HEK293T (cell line): ENCODE measurements at regions not wholly inside any gene's neighbourhood (a gene's known extent, or its start where the extent isn't known, plus 50 kb on each side); places are given as distances from the start of the nearest gene placed in this dataset.
A peak's percentile ranks its signal among the peaks of the same experiment; 100 is the strongest.

ENCODE experiments used
- CTCF ChIA-PET: fragments of 350-600 bp; formaldehyde crosslinking; extraction: SDS; loops from one replicate; lab custom pipeline; 2021; ENCODE audit warnings: antibody characterized with exemption, inconsistent platforms; lab: Yijun Ruan, JAX
- POLR2A ChIA-PET: fragments of 350-600 bp; formaldehyde crosslinking; extraction: SDS; loops from one replicate; lab custom pipeline; 2020; ENCODE audit warnings: antibody characterized with exemption, inconsistent platforms; lab: Yijun Ruan, JAX
- DNase-seq: peaks from one replicate; pipeline ENCODE4 v3.0.0; 2012; ENCODE audit warnings: mixed read lengths; ENCODE audit errors: extremely low spot score
- ARNT ChIP-seq: fragments of 450-650 bp; IDR thresholded peaks from 2 replicates; pipeline ENCODE4 v1.6.1; 2017; ENCODE audit warnings: mild to moderate bottlenecking
- BHLHE40 ChIP-seq: fragments of 450-650 bp; IDR thresholded peaks from 2 replicates; pipeline ENCODE4 v1.6.1; 2016; ENCODE audit warnings: mild to moderate bottlenecking, moderate library complexity, borderline replicate concordance
- CTBP1 ChIP-seq: fragments of 450-650 bp; IDR thresholded peaks from 2 replicates; pipeline ENCODE4 v1.6.1; 2016; ENCODE audit warnings: borderline replicate concordance
- ELF4 ChIP-seq: fragments of 450-650 bp; IDR thresholded peaks from 2 replicates; pipeline ENCODE4 v1.6.1; 2017; ENCODE audit warnings: antibody characterized with exemption
- FOXA1 ChIP-seq: fragments of 450-650 bp; IDR thresholded peaks from 2 replicates; pipeline ENCODE4 v1.6.1; 2016; ENCODE audit warnings: mild to moderate bottlenecking
- FOXK2 ChIP-seq: fragments of 450-650 bp; IDR thresholded peaks from 2 replicates; pipeline ENCODE4 v1.6.1; 2016; ENCODE audit warnings: mild to moderate bottlenecking
- FOXM1 ChIP-seq: fragments of 450-650 bp; IDR thresholded peaks from 2 replicates; pipeline ENCODE4 v1.6.1; 2017; ENCODE audit warnings: mild to moderate bottlenecking, borderline replicate concordance
- HDGF ChIP-seq: fragments of 450-650 bp; IDR thresholded peaks from 2 replicates; pipeline ENCODE4 v1.6.1; 2017; ENCODE audit warnings: antibody characterized with exemption, borderline replicate concordance
- L3MBTL2 ChIP-seq: fragments of 450-650 bp; conservative IDR thresholded peaks from 2 replicates; pipeline ENCODE4 v1.6.1; 2016; ENCODE audit warnings: mild to moderate bottlenecking
- LEF1 ChIP-seq: fragments of 450-650 bp; IDR thresholded peaks from 2 replicates; pipeline ENCODE4 v1.6.1; 2017; ENCODE audit warnings: mild to moderate bottlenecking, borderline replicate concordance
- NFRKB ChIP-seq: fragments of 450-650 bp; IDR thresholded peaks from 2 replicates; pipeline ENCODE4 v1.6.1; 2016; ENCODE audit warnings: mild to moderate bottlenecking, moderate library complexity
- SP1 ChIP-seq: fragments of 450-650 bp; IDR thresholded peaks from 2 replicates; pipeline ENCODE4 v1.6.1; 2017
- SUZ12 ChIP-seq: fragments of 450-650 bp; IDR thresholded peaks from 2 replicates; pipeline ENCODE4 v1.6.1; 2016; ENCODE audit warnings: mild to moderate bottlenecking
- TARDBP ChIP-seq: fragments of 450-650 bp; IDR thresholded peaks from 2 replicates; pipeline ENCODE4 v1.6.1; 2016
- ZNF384 ChIP-seq: fragments of 450-650 bp; IDR thresholded peaks from 2 replicates; pipeline ENCODE4 v1.6.1; 2016
- TF ChIP-seq, protein P1 (sequence below): fragments of 450-650 bp; IDR thresholded peaks from 2 replicates; pipeline ENCODE4 v1.6.1; 2016

DNA sequence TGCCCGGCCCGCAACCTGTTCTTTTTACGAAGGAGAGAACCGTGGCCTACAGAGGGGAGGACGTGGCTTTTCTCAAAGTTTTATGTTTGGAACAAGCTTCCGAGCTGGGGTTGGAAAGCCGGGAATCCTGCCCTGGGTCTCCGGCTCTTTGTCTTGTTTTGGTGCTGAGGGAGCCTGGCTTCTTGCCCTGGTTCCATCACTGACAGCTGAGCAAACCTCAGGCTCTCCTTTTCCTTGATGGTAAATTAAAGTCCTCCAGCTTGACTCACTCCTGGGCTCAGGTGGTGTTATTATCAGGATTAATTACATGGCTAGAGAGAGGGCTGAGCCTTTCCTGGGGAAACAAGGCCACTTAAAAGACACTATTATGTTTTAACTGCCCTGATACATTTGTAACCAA is 289.5 kb upstream of the RGMA start:
- ChIA-PET CTCF (interaction anchor here (0.5 kb wide), 1 partner anchor 580 kb away, joined by 3 read pairs; no protein-coding TSS in a partner anchor), POLR2A (no interaction called here)
- DNase-seq: no peak
- no peak for TF ChIP-seq LEF1
- no peak for TF ChIP-seq ELF4
- no peak for TF ChIP-seq HDGF
- TF ChIP-seq SP1: no peak
- TF ChIP-seq BHLHE40: no peak
- no peak for TF ChIP-seq L3MBTL2
- no peak for TF ChIP-seq SUZ12
- TF ChIP-seq ARNT: no peak
- TF ChIP-seq, protein P1, sequence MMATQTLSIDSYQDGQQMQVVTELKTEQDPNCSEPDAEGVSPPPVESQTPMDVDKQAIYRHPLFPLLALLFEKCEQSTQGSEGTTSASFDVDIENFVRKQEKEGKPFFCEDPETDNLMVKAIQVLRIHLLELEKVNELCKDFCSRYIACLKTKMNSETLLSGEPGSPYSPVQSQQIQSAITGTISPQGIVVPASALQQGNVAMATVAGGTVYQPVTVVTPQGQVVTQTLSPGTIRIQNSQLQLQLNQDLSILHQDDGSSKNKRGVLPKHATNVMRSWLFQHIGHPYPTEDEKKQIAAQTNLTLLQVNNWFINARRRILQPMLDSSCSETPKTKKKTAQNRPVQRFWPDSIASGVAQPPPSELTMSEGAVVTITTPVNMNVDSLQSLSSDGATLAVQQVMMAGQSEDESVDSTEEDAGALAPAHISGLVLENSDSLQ: no peak
- no peak for TF ChIP-seq NFRKB
- TF ChIP-seq FOXM1: no peak
- TF ChIP-seq CTBP1: no peak
- no peak for TF ChIP-seq TARDBP

DNA sequence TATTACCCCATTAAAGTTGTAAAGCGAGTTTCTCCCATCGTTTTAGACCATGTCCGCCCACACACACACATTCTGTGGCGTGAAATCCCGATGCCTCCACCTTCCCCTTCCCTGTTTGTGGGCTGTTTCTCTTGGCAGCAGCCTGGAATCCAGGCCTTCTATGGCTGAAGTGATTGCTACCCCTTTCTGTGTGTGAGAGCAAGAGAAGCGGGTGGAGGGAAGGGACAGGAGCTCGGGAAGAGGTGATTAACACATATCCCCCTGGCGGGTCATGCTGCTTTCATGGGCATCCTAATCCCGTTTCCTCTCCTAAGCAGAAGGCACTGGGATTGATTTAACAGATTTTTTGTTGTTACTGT is 283.8 kb upstream of the RGMA start:
- ChIA-PET CTCF (no interaction called here), POLR2A (no interaction called here)
- TF ChIP-seq SUZ12: no peak
- no peak for DNase-seq

DNA sequence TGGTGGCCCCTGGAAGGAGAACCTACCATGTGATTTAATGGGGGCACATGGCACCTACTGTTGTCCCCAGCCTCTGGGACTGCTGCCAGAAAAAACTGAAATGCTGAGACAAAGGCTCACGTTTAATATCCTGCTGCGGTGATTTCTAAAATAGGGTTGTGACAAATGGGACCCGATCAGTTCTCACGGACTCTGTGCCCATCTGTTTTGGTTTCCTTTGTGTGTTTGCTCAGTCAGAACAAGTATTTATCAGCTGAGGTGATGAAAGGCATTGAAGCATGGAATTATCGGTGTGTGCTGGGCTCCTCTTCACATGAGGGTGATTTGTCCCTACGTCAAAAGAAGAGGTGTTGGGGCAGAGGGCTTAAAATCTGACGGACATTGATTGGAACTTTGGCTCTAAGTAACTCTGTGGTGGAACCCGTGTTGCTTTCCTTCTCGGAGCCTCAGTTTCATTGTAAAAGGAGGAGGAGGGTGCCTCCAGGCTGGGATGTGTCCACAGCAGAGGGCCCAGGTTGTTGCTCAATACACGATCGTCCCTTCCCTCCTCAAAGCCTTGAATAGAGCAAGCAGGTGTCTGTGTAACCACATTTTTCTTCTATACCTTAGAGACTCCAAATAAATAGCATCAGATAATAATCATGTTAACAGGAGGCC is 283.3 kb upstream of the RGMA start:
- POLR2A ChIA-PET: no interaction called here
- no peak for DNase-seq
- TF ChIP-seq LEF1 (no peak), L3MBTL2 (no peak)
- CTCF ChIA-PET: no interaction called here

DNA sequence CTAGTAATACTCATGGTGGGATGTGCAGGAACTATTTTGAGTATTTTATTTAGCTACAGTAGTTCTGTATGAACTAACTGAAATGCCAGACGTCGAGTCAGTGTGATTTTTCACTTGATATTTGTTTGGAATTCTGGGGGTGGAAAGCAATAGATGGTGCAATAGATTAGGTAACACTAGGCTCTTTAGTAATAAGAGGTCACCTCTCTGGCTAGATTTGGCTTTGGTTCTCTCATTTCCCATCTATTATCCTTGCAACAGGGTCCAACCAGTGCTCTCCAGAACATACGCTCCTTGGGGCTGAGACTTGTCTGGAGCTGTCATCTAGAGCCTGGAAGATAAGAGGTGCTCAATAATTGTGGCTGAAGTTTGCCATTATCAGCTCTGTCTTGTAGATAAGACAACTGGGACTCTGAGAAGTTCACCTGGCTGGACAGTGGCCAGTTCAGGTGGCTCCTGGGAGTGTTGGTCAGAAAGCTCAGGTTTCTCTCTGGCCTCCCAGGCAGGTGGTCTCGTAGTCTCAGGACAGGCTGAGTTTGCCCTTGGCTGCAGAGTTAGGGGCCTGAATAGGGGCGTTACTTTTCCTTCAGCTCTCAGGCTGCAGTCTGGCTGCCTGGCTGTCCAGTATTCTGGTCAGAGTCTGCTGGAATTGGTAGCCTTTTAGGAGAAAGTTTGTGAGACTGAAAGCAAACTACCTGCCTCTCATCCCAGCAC is 277.5 kb upstream of the RGMA start:
- TF ChIP-seq CTBP1: no peak
- no peak for TF ChIP-seq LEF1
- TF ChIP-seq NFRKB: no peak
- no peak for TF ChIP-seq HDGF
- TF ChIP-seq, protein P1: no peak
- TF ChIP-seq SP1: no peak
- TF ChIP-seq FOXK2: no peak
- no peak for TF ChIP-seq SUZ12
- no peak for TF ChIP-seq TARDBP
- TF ChIP-seq FOXA1: no peak
- TF ChIP-seq ZNF384: no peak
- TF ChIP-seq ELF4: no peak
- TF ChIP-seq L3MBTL2: no peak
- TF ChIP-seq ARNT: no peak
- TF ChIP-seq FOXM1: no peak
- no peak for TF ChIP-seq BHLHE40
- DNase-seq: no peak
- CTCF ChIA-PET: interaction anchor here (1.2 to 1.4 kb wide), 2 partner anchors 279 to 563 kb away, joined by 3 to 4 read pairs; no protein-coding TSS in a partner anchor
- POLR2A ChIA-PET: no interaction called here

DNA sequence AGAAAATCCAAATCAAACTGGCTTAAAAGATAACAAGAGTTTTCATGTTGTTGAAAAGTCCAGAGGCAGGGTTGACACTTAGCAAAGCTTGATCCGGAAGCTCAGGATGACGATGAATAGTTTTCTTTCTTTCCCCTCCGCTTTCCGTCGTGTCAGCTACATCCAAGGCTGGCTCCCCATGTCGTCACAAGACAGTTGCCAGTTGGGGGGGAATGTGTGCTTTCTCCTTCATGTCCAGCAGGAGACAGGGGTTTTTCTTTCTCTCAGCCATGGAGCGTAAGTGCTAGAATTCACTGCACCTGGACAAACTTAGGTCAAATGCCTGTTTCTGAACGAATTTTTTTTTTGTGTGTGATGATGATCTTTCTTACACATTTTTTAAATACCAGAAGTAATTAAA is 273.8 kb upstream of the RGMA start:
- no peak for TF ChIP-seq ELF4
- no peak for TF ChIP-seq BHLHE40
- no peak for TF ChIP-seq L3MBTL2
- TF ChIP-seq CTBP1: no peak
- TF ChIP-seq TARDBP: no peak
- no peak for TF ChIP-seq FOXK2
- TF ChIP-seq ZNF384: no peak
- TF ChIP-seq FOXA1: no peak
- TF ChIP-seq, protein P1: no peak
- TF ChIP-seq SUZ12: no peak
- TF ChIP-seq SP1: no peak
- no peak for TF ChIP-seq FOXM1
- TF ChIP-seq ARNT: no peak
- peak; percentile 22 for DNase-seq
- POLR2A ChIA-PET: no interaction called here
- CTCF ChIA-PET: no interaction called here

DNA sequence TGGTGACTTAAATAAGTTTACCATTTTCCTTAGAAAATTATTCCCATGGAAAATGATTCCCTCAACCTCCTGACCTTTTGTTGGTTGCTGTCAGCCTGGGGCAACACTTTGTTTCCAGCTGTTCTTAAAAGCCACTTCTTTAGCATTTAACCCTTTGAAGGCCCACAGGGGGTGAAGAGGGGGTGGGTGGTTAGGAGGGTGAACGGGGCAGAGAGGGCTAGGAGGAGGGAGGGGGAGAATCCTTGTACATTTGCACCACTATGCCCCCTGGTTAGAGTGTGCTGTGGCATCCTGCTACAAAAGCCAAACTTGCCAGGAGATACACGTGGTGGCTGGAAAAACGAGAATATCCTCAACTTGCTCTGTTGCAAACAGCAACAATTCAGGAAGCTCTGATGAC is 273.2 kb upstream of the RGMA start:
- no peak for DNase-seq
- no peak for TF ChIP-seq SP1
- no peak for TF ChIP-seq NFRKB
- no peak for TF ChIP-seq L3MBTL2
- ChIA-PET CTCF (no interaction called here), POLR2A (no interaction called here)

DNA sequence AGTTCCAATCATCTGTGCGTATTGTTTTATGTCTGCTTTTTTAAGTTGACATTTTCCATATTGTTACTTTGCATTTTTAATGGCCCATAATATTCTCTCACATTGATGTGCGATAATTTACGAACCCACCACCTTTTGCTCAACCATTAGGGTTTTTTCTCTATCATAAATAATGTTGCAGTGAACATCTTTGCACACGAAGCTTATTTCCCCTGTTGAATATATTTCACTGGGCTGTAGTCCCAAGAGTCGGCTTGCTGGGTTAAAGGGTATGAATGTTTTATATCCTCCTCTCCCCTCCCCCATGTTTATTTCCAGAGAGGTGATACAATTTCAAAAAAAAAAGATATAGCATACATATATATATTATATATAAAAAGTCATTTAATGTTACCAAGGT is 272.7 kb upstream of the RGMA start:
- TF ChIP-seq HDGF (no peak), SP1 (no peak), BHLHE40 (no peak), ELF4 (no peak), TARDBP (no peak), FOXA1 (no peak), L3MBTL2 (no peak), CTBP1 (no peak), FOXM1 (no peak), ARNT (no peak), ZNF384 (no peak), SUZ12 (no peak), FOXK2 (no peak), NFRKB (no peak)
- TF ChIP-seq, protein P1: no peak
- ChIA-PET POLR2A (no interaction called here), CTCF (no interaction called here)
- no peak for DNase-seq
